IMR-90 (cell line): ENCODE measurements at regions not wholly inside any gene's neighbourhood (a gene's known extent, or its start where the extent isn't known, plus 50 kb on each side); places are given as distances from the start of the nearest gene placed in this dataset.

Experiments
- ATAC-seq: fragments of 200-7000 bp; cut with Tn5 transposase; 2 replicates; pipeline ENCODE4 v1.9.1; 2020; ENCODE audit warnings: low read depth, mild to moderate bottlenecking, moderate library complexity
- BruUV-seq: library from RNA; stranded (reverse); fragments of 400-500 nt; replicated peaks from 2 replicates; lab custom pipeline; 2021; lab: Mats Ljungman, UMichigan
- CTCF ChIA-PET: fragments of 300-600 bp; formaldehyde crosslinking; extraction: SDS; loops from one replicate; lab custom pipeline; 2021; ENCODE audit warnings: antibody characterized with exemption; lab: Yijun Ruan, JAX
- POLR2A ChIA-PET: fragments of 300-600 bp; sonication (Branson Sonifier 250); formaldehyde crosslinking; loops from one replicate; lab custom pipeline; 2022; ENCODE audit warnings: antibody characterized with exemption; ENCODE audit not compliant: unreplicated experiment; lab: Charles Lee
- DNase-seq: peaks from one replicate; pipeline ENCODE4 v3.0.0; 2013
- H2AFZ ChIP-seq: replicated peaks from 2 replicates; pipeline ENCODE3; 2013; ENCODE audit warnings: low read length, mild to moderate bottlenecking; ENCODE audit not compliant: poor library complexity
- H2AK5ac ChIP-seq: 2 replicates; pipeline ENCODE4 v1.6.1; 2013; ENCODE audit warnings: low read depth, low read length, inconsistent platforms
- H2AK9ac ChIP-seq: replicated peaks from 2 replicates; pipeline ENCODE3; 2013; ENCODE audit warnings: mild to moderate bottlenecking, low read depth, low read length, moderate library complexity; ENCODE audit not compliant: poor library complexity
- H2BK120ac ChIP-seq: 2 replicates; pipeline ENCODE4 v1.6.1; 2013; ENCODE audit warnings: low read depth, low read length, inconsistent platforms
- H2BK15ac ChIP-seq: 3 replicates; pipeline ENCODE4 v1.6.1; 2013; ENCODE audit warnings: low read depth, low read length, inconsistent platforms
- H2BK20ac ChIP-seq: 2 replicates; pipeline ENCODE4 v1.6.1; 2013; ENCODE audit warnings: low read depth, mild to moderate bottlenecking, inconsistent platforms, low read length, moderate library complexity
- H2BK5ac ChIP-seq: 2 replicates; pipeline ENCODE4 v1.6.1; 2013; ENCODE audit warnings: mild to moderate bottlenecking, low read depth, low read length, inconsistent platforms; ENCODE audit not compliant: poor library complexity, severe bottlenecking
- H3K14ac ChIP-seq: replicated peaks from 2 replicates; pipeline ENCODE4 v1.6.1; 2013; ENCODE audit warnings: low read depth, low read length, inconsistent platforms
- H3K18ac ChIP-seq: 2 replicates; pipeline ENCODE4 v1.6.1; 2013; ENCODE audit warnings: low read depth, low read length, control low read depth
- H3K23ac ChIP-seq: 2 replicates; pipeline ENCODE4 v1.6.1; 2013; ENCODE audit warnings: low read depth, low read length, inconsistent platforms
- H3K27ac ChIP-seq: 2 replicates; pipeline ENCODE4 v1.5.1; 2013; ENCODE audit warnings: mild to moderate bottlenecking, control low read depth, low read length; ENCODE audit not compliant: insufficient read depth
- H3K27me3 ChIP-seq: 2 replicates; pipeline ENCODE4 v1.6.1; 2013; ENCODE audit warnings: low read length; ENCODE audit not compliant: control insufficient read depth, insufficient read depth
- H3K36me3 ChIP-seq: 2 replicates; pipeline ENCODE4 v1.6.1; 2013; ENCODE audit warnings: low read length, mixed read lengths; ENCODE audit not compliant: control insufficient read depth, insufficient read depth
- H3K4ac ChIP-seq: 2 replicates; pipeline ENCODE4 v1.6.1; 2013; ENCODE audit warnings: low read depth, low read length, inconsistent platforms
- H3K4me1 ChIP-seq: 2 replicates; pipeline ENCODE4 v1.6.1; 2013; ENCODE audit warnings: low read length, mixed read lengths; ENCODE audit not compliant: control insufficient read depth, insufficient read depth
- H3K4me2 ChIP-seq: 2 replicates; pipeline ENCODE4 v1.6.1; 2013; ENCODE audit warnings: low read depth, mild to moderate bottlenecking, control low read depth, low read length, moderate library complexity
- H3K4me3 ChIP-seq: 2 replicates; pipeline ENCODE4 v1.5.1; 2013; ENCODE audit warnings: low read depth, mild to moderate bottlenecking, control low read depth, low read length, moderate library complexity; ENCODE audit not compliant: insufficient read depth
- H3K56ac ChIP-seq: 2 replicates; pipeline ENCODE4 v1.6.1; 2013; ENCODE audit warnings: low read length, inconsistent platforms; ENCODE audit not compliant: insufficient read depth; ENCODE audit errors: extremely low read depth
- H3K79me1 ChIP-seq, 2 experiments: 2 replicates each; pipeline ENCODE4 v1.6.1; 2013; ENCODE audit warnings: low read length in 2 of 2, inconsistent platforms in 1 of 2, low read depth in 1 of 2
- H3K9ac ChIP-seq: 2 replicates; pipeline ENCODE4 v1.6.1; 2013; ENCODE audit warnings: low read depth, low read length, control low read depth
- H3K9me1 ChIP-seq: 2 replicates; pipeline ENCODE4 v1.6.1; 2013; ENCODE audit warnings: low read length, inconsistent platforms; ENCODE audit not compliant: insufficient read depth
- H3K9me3 ChIP-seq: 2 replicates; pipeline ENCODE4 v1.6.1; 2013; ENCODE audit warnings: low read length; ENCODE audit not compliant: control insufficient read depth, insufficient read depth
- H4K20me1 ChIP-seq: 2 replicates; pipeline ENCODE4 v1.6.1; 2013; ENCODE audit warnings: low read length, inconsistent platforms; ENCODE audit not compliant: insufficient read depth
- H4K5ac ChIP-seq: 2 replicates; pipeline ENCODE4 v1.6.1; 2013; ENCODE audit warnings: mild to moderate bottlenecking, low read depth, low read length, control low read depth
- H4K8ac ChIP-seq, 2 experiments: 2 replicates each; pipeline ENCODE4 v1.6.1; 2013; ENCODE audit warnings: low read depth in 2 of 2, low read length in 2 of 2, control low read depth in 1 of 2, inconsistent platforms in 1 of 2
- H4K91ac ChIP-seq: 2 replicates; pipeline ENCODE4 v1.6.1; 2013; ENCODE audit warnings: low read depth, low read length, inconsistent platforms; ENCODE audit not compliant: insufficient read depth
- BHLHE40 ChIP-seq: fragments of 150-350 bp; IDR thresholded peaks from 2 replicates; pipeline ENCODE4 v1.6.1; 2016; ENCODE audit warnings: mild to moderate bottlenecking, low read depth, low read length
- CEBPB ChIP-seq: IDR thresholded peaks from 2 replicates; pipeline ENCODE4 v1.6.1; 2012; ENCODE audit warnings: low read depth, low read length, improper control_type of control experiment
- CHD1 ChIP-seq: IDR thresholded peaks from 2 replicates; pipeline ENCODE4 v1.6.1; 2012; ENCODE audit warnings: low read depth, low read length, improper control_type of control experiment
- MAFK ChIP-seq: IDR thresholded peaks from 2 replicates; pipeline ENCODE4 v1.6.1; 2012; ENCODE audit warnings: low read depth, low read length, improper control_type of control experiment
- MAZ ChIP-seq: IDR thresholded peaks from 2 replicates; pipeline ENCODE4 v1.6.1; 2012; ENCODE audit warnings: low read depth, mild to moderate bottlenecking, low read length, improper control_type of control experiment, moderate library complexity, borderline replicate concordance
- MXI1 ChIP-seq: IDR thresholded peaks from 2 replicates; pipeline ENCODE4 v1.6.1; 2012; ENCODE audit warnings: low read depth, mild to moderate bottlenecking, low read length, moderate library complexity, borderline replicate concordance
- NFE2L2 ChIP-seq: fragments of 150-350 bp; IDR thresholded peaks from 2 replicates; pipeline ENCODE4 v1.6.1; 2016; ENCODE audit warnings: low read depth, mild to moderate bottlenecking, low read length
- POLR2A ChIP-seq: IDR thresholded peaks from 2 replicates; pipeline ENCODE4 v1.6.1; 2012; ENCODE audit warnings: mild to moderate bottlenecking, low read depth, low read length
- RAD21 ChIP-seq: IDR thresholded peaks from 2 replicates; pipeline ENCODE4 v1.6.1; 2012; ENCODE audit warnings: low read length, improper control_type of control experiment
- RCOR1 ChIP-seq: IDR thresholded peaks from 2 replicates; pipeline ENCODE4 v1.6.1; 2012; ENCODE audit warnings: mild to moderate bottlenecking, low read length, improper control_type of control experiment; ENCODE audit not compliant: insufficient replicate concordance
- SMC3 ChIP-seq: fragments of 150-350 bp; IDR thresholded peaks from 2 replicates; pipeline ENCODE4 v1.6.1; 2016; ENCODE audit warnings: low read depth, mild to moderate bottlenecking, antibody characterized with exemption, low read length, moderate library complexity
- WGBS, 2 experiments: methylation state at CpG; one replicate each; pipeline versions ENCODE4 v1.1.5 to v1.1.7; 2013; ENCODE audit warnings: missing lambda C conversion rate in 2 of 2; ENCODE audit not compliant: insufficient read length in 1 of 2; ENCODE audit errors: extremely low coverage in 2 of 2; 5-methylcytosine and 5-hydroxymethylcytosine counted together
- dilution Hi-C: fragments of 300-500 bp; cut with HindIII; formaldehyde crosslinking; loops from one replicate; pipeline ENCODE4 v1.14.3; 2018; ENCODE audit warnings: low sequenced_read_pairs; ENCODE audit not compliant: unreplicated experiment
- in situ Hi-C: fragments of 300-500 bp; cut with MboI; formaldehyde crosslinking; loops from 3 replicates; pipeline ENCODE4 v1.14.3; 2019; ENCODE audit warnings: low sequenced_read_pairs, inconsistent platforms, mixed read lengths
- intact Hi-C: fragments of 100-400 bp; cut with micrococcal nuclease; formaldehyde crosslinking; loops from 2 replicates; pipeline ENCODE4 v1.10.0; 2022
- TF ChIP-seq, protein P1 (sequence below): fragments of 150-350 bp; IDR thresholded peaks from 2 replicates; pipeline ENCODE4 v1.6.1; 2017; ENCODE audit warnings: mild to moderate bottlenecking, antibody characterized with exemption, low read length, low read depth
- TF ChIP-seq, protein P2 (sequence below): fragments of 150-350 bp; IDR thresholded peaks from 2 replicates; pipeline ENCODE4 v1.6.1; 2016; ENCODE audit warnings: low read depth, mild to moderate bottlenecking, low read length, moderate library complexity, borderline replicate concordance

DNA sequence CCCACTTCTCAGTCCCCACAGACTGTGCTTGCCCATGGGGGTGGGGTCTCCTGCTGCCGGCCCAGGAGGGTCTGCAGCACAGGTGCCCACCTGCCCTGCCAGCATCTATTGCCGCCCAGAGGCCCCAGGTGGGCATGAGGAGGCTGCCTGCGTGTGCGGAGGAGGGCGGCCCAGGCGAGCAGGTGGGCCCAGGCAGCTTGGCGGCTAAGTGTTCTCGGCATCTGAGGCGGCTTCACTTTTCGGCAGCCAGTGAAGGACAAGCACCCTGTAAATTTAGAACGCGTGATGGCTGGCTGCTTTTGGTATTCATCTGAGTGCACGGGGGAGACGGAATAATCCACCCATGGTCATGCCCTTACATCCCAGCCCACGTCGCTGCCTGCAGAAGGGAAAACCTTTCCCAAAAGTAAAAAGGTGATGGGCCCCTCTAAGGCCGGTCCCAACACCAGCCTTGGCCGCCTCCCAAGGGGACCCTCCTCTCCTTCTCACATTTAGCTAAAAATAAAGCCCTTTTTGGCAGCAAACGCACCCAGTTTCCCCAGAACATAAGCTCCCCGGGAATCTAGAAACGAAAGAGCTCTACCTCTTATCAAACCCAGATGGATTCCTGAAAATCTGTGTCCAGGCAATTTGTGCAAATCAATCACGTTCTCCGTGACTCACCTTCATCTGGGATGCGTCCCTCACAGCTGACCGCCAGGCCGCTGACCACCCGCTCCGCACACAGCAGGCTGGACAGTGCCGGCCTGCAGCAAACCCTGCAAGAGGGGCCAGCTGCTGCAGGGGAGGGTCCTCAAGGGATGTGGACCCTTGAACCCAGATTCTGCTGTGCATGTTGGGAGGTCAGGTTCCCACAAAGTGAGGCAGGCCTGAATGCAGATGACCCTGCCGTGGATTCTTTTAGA, 79.4 kb downstream of the RBFOX3 start (continued):
- TF ChIP-seq MXI1, result no peak

- Histone ChIP-seq H3K27ac (no peak overlapping the region), H2BK15ac (no peak overlapping the region), H3K9me3 (no peaks in the 10 kb centered on the region), H3K18ac (no peak overlapping the region), H2AK5ac (no peak overlapping the region), H3K14ac (no peak overlapping the region), H3K4me2 (no peak overlapping the region), H3K36me3 (no peaks in the 10 kb centered on the region), H4K8ac (no peak overlapping the region), H3K4me3 (no peak overlapping the region), H3K4me1 (no peaks in the 10 kb centered on the region), H4K5ac (no peak overlapping the region), H3K79me1 (no peaks in the 10 kb centered on the region), H4K20me1 (no peaks in the 10 kb centered on the region), H3K27me3 (peaks cover 2% of the 10 kb centered on the region; the same call in 1 of the 2 replicates), H2AK9ac (no peak overlapping the region), H3K4ac (no peak overlapping the region), H4K91ac (no peak overlapping the region), H3K23ac (no peak overlapping the region), H3K56ac (no peak overlapping the region), H3K9ac (no peak overlapping the region), H2BK5ac (no peak overlapping the region), H2BK120ac (no peak overlapping the region), H2BK20ac (no peak overlapping the region), H2AFZ (no peak overlapping the region), H3K9me1 (no peaks in the 10 kb centered on the region)
- DNase-seq (no peak), ATAC-seq (no peak)
- dilution Hi-C loops (no loop called here), in situ Hi-C loops (no loop called here), intact Hi-C loops (no loop called here)
- WGBS, 2 experiments, result 69% methylated on average over 14 of the region's 32 CpGs; no CpG with 5 or more reads in 1 of the 2 experiments
- ChIA-PET CTCF (no interaction called here), POLR2A (no interaction called here)
- no TSS peak for BruUV-seq
- TF ChIP-seq MAZ (no peak), CHD1 (no peak), RCOR1 (no peak), NFE2L2 (no peak), BHLHE40 (no peak), MAFK (no peak), RAD21 (no peak), CEBPB (no peak), POLR2A (no peak), SMC3 (no peak)
- TF ChIP-seq, protein P1, sequence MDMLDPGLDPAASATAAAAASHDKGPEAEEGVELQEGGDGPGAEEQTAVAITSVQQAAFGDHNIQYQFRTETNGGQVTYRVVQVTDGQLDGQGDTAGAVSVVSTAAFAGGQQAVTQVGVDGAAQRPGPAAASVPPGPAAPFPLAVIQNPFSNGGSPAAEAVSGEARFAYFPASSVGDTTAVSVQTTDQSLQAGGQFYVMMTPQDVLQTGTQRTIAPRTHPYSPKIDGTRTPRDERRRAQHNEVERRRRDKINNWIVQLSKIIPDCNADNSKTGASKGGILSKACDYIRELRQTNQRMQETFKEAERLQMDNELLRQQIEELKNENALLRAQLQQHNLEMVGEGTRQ, result no peak
- TF ChIP-seq, protein P2, sequence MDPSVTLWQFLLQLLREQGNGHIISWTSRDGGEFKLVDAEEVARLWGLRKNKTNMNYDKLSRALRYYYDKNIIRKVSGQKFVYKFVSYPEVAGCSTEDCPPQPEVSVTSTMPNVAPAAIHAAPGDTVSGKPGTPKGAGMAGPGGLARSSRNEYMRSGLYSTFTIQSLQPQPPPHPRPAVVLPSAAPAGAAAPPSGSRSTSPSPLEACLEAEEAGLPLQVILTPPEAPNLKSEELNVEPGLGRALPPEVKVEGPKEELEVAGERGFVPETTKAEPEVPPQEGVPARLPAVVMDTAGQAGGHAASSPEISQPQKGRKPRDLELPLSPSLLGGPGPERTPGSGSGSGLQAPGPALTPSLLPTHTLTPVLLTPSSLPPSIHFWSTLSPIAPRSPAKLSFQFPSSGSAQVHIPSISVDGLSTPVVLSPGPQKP, result no peak
Measured at GRCh38 chr17:79530361-79531105, 80.3 kb downstream of the RBFOX3 start.
